ENCODE measurements at regions not wholly inside any gene's neighbourhood (a gene's known extent, or its start where the extent isn't known, plus 50 kb on each side); places are given as distances from the start of the nearest gene placed in this dataset.

- TF ChIP-seq POLR2A (IDR thresholded peaks at IDR 0.05) (no peak), CTCF (IDR thresholded peaks at IDR 0.05) (no peak), EP300 (IDR thresholded peaks at IDR 0.05) (no peak), POLR2AphosphoS5 (IDR thresholded peaks at IDR 0.05) (no peak)
These were observed 281.9 kb upstream of the HS3ST1 start for GRCh38 chr4:11710453-11711093.
